ENCODE measurements at regions not wholly inside any gene's neighbourhood (a gene's known extent, or its start where the extent isn't known, plus 50 kb on each side); places are given as distances from the start of the nearest gene placed in this dataset.

- 78 to 81% methylated on average over 4 to 5 of the region's 5 CpGs for WGBS, 2 experiments
- no peak overlapping the region for H3K27ac ChIP-seq (ENCODE audit: insufficient read depth, low read depth, low read length, poor library complexity, severe bottlenecking)
- no peaks in the 10 kb centered on the region for H3K9me3 ChIP-seq (ENCODE audit: control insufficient read depth, low read length)
- H3K4me3 ChIP-seq (ENCODE audit: insufficient read depth, low read depth, low read length), result no peak overlapping the region
- H3K36me3 ChIP-seq (ENCODE audit: control insufficient read depth, insufficient read depth, low read length), result no peaks in the 10 kb centered on the region
- H3K4me1 ChIP-seq (ENCODE audit: control insufficient read depth, insufficient read depth, low read length), result no peaks in the 10 kb centered on the region
- no peaks in the 10 kb centered on the region for H3K27me3 ChIP-seq (ENCODE audit: control insufficient read depth, insufficient read depth, low read length, poor library complexity, severe bottlenecking)
Measured at GRCh38 chr7:4436361-4436895, 245.7 kb upstream of the FOXK1 start.

- no peak overlapping the region for H3K27ac ChIP-seq (ENCODE audit: insufficient read depth, low read depth, low read length, poor library complexity, severe bottlenecking)
- H3K4me1 ChIP-seq (ENCODE audit: control insufficient read depth, insufficient read depth, low read length), result no peaks in the 10 kb centered on the region
- WGBS, 2 experiments, result 37 to 39% methylated on average over 3 of the region's 3 CpGs
- H3K4me3 ChIP-seq (ENCODE audit: insufficient read depth, low read depth, low read length), result no peak overlapping the region
- H3K9me3 ChIP-seq (ENCODE audit: control insufficient read depth, low read length), result no peaks in the 10 kb centered on the region
- H3K36me3 ChIP-seq (ENCODE audit: control insufficient read depth, insufficient read depth, low read length), result no peaks in the 10 kb centered on the region
- no peaks in the 10 kb centered on the region for H3K27me3 ChIP-seq (ENCODE audit: control insufficient read depth, insufficient read depth, low read length, poor library complexity, severe bottlenecking)
Measured at GRCh38 chr7:4436936-4437335, 245.2 kb upstream of the FOXK1 start.

GRCh38 chr7:4437916-4438315 lies 244.2 kb upstream of the FOXK1 start:
- Histone ChIP-seq H3K27ac (ENCODE audit: insufficient read depth, low read depth, low read length, poor library complexity, severe bottlenecking) (no peak overlapping the region), H3K36me3 (ENCODE audit: control insufficient read depth, insufficient read depth, low read length) (no peaks in the 10 kb centered on the region), H3K4me1 (ENCODE audit: control insufficient read depth, insufficient read depth, low read length) (no peaks in the 10 kb centered on the region), H3K27me3 (ENCODE audit: control insufficient read depth, insufficient read depth, low read length, poor library complexity, severe bottlenecking) (no peaks in the 10 kb centered on the region), H3K4me3 (ENCODE audit: insufficient read depth, low read depth, low read length) (no peak overlapping the region), H3K9me3 (ENCODE audit: control insufficient read depth, low read length) (no peaks in the 10 kb centered on the region)
- WGBS, 2 experiments, result 66 to 81% methylated on average over 3 to 4 of the region's 4 CpGs

- H3K4me1 ChIP-seq (ENCODE audit: control insufficient read depth, insufficient read depth, low read length), result no peaks in the 10 kb centered on the region
- H3K27ac ChIP-seq (ENCODE audit: insufficient read depth, low read depth, low read length, poor library complexity, severe bottlenecking), result no peak overlapping the region
- WGBS, 2 experiments, result 91% methylated on average over 1 of the region's 1 CpG; no CpG with 5 or more reads in 1 of the 2 experiments
- H3K36me3 ChIP-seq (ENCODE audit: control insufficient read depth, insufficient read depth, low read length), result no peaks in the 10 kb centered on the region
- no peak overlapping the region for H3K4me3 ChIP-seq (ENCODE audit: insufficient read depth, low read depth, low read length)
- no peaks in the 10 kb centered on the region for H3K9me3 ChIP-seq (ENCODE audit: control insufficient read depth, low read length)
- H3K27me3 ChIP-seq (ENCODE audit: control insufficient read depth, insufficient read depth, low read length, poor library complexity, severe bottlenecking), result no peaks in the 10 kb centered on the region
Measured at GRCh38 chr7:4438723-4439245, 243.3 kb upstream of the FOXK1 start.

GRCh38 chr7:4439444-4439843 lies 242.7 kb upstream of the FOXK1 start:
- WGBS, 2 experiments, result 75 to 76% methylated on average over 6 of the region's 6 CpGs

GRCh38 chr7:4444106-4444505 lies 238.0 kb upstream of the FOXK1 start:
- Histone ChIP-seq H3K4me3 (ENCODE audit: insufficient read depth, low read depth, low read length) (no peak overlapping the region), H3K36me3 (ENCODE audit: control insufficient read depth, insufficient read depth, low read length) (no peaks in the 10 kb centered on the region), H3K27ac (ENCODE audit: insufficient read depth, low read depth, low read length, poor library complexity, severe bottlenecking) (no peak overlapping the region), H3K9me3 (ENCODE audit: control insufficient read depth, low read length) (peaks cover 3% of the 10 kb centered on the region), H3K27me3 (ENCODE audit: control insufficient read depth, insufficient read depth, low read length, poor library complexity, severe bottlenecking) (no peaks in the 10 kb centered on the region), H3K4me1 (ENCODE audit: control insufficient read depth, insufficient read depth, low read length) (no peaks in the 10 kb centered on the region)
- 75 to 83% methylated on average over 1 of the region's 1 CpG for WGBS, 2 experiments

More at GRCh38 chr7:4439444-4439843, 242.7 kb upstream of the FOXK1 start:
- Histone ChIP-seq H3K36me3 (ENCODE audit: control insufficient read depth, insufficient read depth, low read length) (no peaks in the 10 kb centered on the region), H3K9me3 (ENCODE audit: control insufficient read depth, low read length) (peaks cover 3% of the 10 kb centered on the region), H3K4me3 (ENCODE audit: insufficient read depth, low read depth, low read length) (no peak overlapping the region), H3K27me3 (ENCODE audit: control insufficient read depth, insufficient read depth, low read length, poor library complexity, severe bottlenecking) (no peaks in the 10 kb centered on the region), H3K4me1 (ENCODE audit: control insufficient read depth, insufficient read depth, low read length) (no peaks in the 10 kb centered on the region), H3K27ac (ENCODE audit: insufficient read depth, low read depth, low read length, poor library complexity, severe bottlenecking) (no peak overlapping the region)

- Histone ChIP-seq H3K4me3 (ENCODE audit: insufficient read depth, low read depth, low read length) (no peak overlapping the region), H3K9me3 (ENCODE audit: control insufficient read depth, low read length) (peaks cover 3% of the 10 kb centered on the region), H3K27me3 (ENCODE audit: control insufficient read depth, insufficient read depth, low read length, poor library complexity, severe bottlenecking) (no peaks in the 10 kb centered on the region), H3K27ac (ENCODE audit: insufficient read depth, low read depth, low read length, poor library complexity, severe bottlenecking) (no peak overlapping the region), H3K4me1 (ENCODE audit: control insufficient read depth, insufficient read depth, low read length) (no peaks in the 10 kb centered on the region), H3K36me3 (ENCODE audit: control insufficient read depth, insufficient read depth, low read length) (no peaks in the 10 kb centered on the region)
- 90 to 92% methylated on average over 2 of the region's 2 CpGs for WGBS, 2 experiments
Measured at GRCh38 chr7:4445777-4446176, 236.3 kb upstream of the FOXK1 start.

- H3K27me3 ChIP-seq (ENCODE audit: control insufficient read depth, insufficient read depth, low read length, poor library complexity, severe bottlenecking), result no peaks in the 10 kb centered on the region
- H3K27ac ChIP-seq (ENCODE audit: insufficient read depth, low read depth, low read length, poor library complexity, severe bottlenecking), result no peak overlapping the region
- H3K36me3 ChIP-seq (ENCODE audit: control insufficient read depth, insufficient read depth, low read length), result no peaks in the 10 kb centered on the region
- 82 to 85% methylated on average over 10 of the region's 10 CpGs for WGBS, 2 experiments
- H3K9me3 ChIP-seq (ENCODE audit: control insufficient read depth, low read length), result no peaks in the 10 kb centered on the region
- H3K4me1 ChIP-seq (ENCODE audit: control insufficient read depth, insufficient read depth, low read length), result no peaks in the 10 kb centered on the region
- H3K4me3 ChIP-seq (ENCODE audit: insufficient read depth, low read depth, low read length), result no peak overlapping the region
Measured at GRCh38 chr7:4449263-4449662, 232.8 kb upstream of the FOXK1 start.

- WGBS, 2 experiments, result 86 to 88% methylated on average over 2 of the region's 2 CpGs
- Histone ChIP-seq H3K36me3 (ENCODE audit: control insufficient read depth, insufficient read depth, low read length) (no peaks in the 10 kb centered on the region), H3K4me3 (ENCODE audit: insufficient read depth, low read depth, low read length) (no peak overlapping the region), H3K9me3 (ENCODE audit: control insufficient read depth, low read length) (no peaks in the 10 kb centered on the region), H3K27ac (ENCODE audit: insufficient read depth, low read depth, low read length, poor library complexity, severe bottlenecking) (no peak overlapping the region), H3K4me1 (ENCODE audit: control insufficient read depth, insufficient read depth, low read length) (no peaks in the 10 kb centered on the region), H3K27me3 (ENCODE audit: control insufficient read depth, insufficient read depth, low read length, poor library complexity, severe bottlenecking) (no peaks in the 10 kb centered on the region)
Measured at GRCh38 chr7:4450483-4450882, 231.6 kb upstream of the FOXK1 start.

GRCh38 chr7:4460597-4460996 lies 221.5 kb upstream of the FOXK1 start:
- Histone ChIP-seq H3K9me3 (ENCODE audit: control insufficient read depth, low read length) (no peaks in the 10 kb centered on the region), H3K4me1 (ENCODE audit: control insufficient read depth, insufficient read depth, low read length) (no peaks in the 10 kb centered on the region), H3K27me3 (ENCODE audit: control insufficient read depth, insufficient read depth, low read length, poor library complexity, severe bottlenecking) (no peaks in the 10 kb centered on the region), H3K36me3 (ENCODE audit: control insufficient read depth, insufficient read depth, low read length) (no peaks in the 10 kb centered on the region), H3K27ac (ENCODE audit: insufficient read depth, low read depth, low read length, poor library complexity, severe bottlenecking) (no peak overlapping the region), H3K4me3 (ENCODE audit: insufficient read depth, low read depth, low read length) (no peak overlapping the region)
- WGBS, 2 experiments, result 93 to 96% methylated on average over 2 of the region's 2 CpGs

GRCh38 chr7:4461531-4461930 lies 220.6 kb upstream of the FOXK1 start:
- Histone ChIP-seq H3K9me3 (ENCODE audit: control insufficient read depth, low read length) (no peaks in the 10 kb centered on the region), H3K4me1 (ENCODE audit: control insufficient read depth, insufficient read depth, low read length) (no peaks in the 10 kb centered on the region), H3K27me3 (ENCODE audit: control insufficient read depth, insufficient read depth, low read length, poor library complexity, severe bottlenecking) (no peaks in the 10 kb centered on the region), H3K36me3 (ENCODE audit: control insufficient read depth, insufficient read depth, low read length) (no peaks in the 10 kb centered on the region), H3K27ac (ENCODE audit: insufficient read depth, low read depth, low read length, poor library complexity, severe bottlenecking) (no peak overlapping the region), H3K4me3 (ENCODE audit: insufficient read depth, low read depth, low read length) (no peak overlapping the region)
- 84 to 88% methylated on average over 8 of the region's 8 CpGs for WGBS, 2 experiments

All from ectodermal cell (in vitro differentiated cells).